ENCODE measurements at regions not wholly inside any gene's neighbourhood (a gene's known extent, or its start where the extent isn't known, plus 50 kb on each side); places are given as distances from the start of the nearest gene placed in this dataset.

GRCh38 chr5:111975133-111975532 is 218.1 kb upstream of the NREP start:
- H3K27me3 ChIP-seq (ENCODE audit: low read depth), result no peaks in the 10 kb centered on the region
- no peaks in the 10 kb centered on the region for H3K9me3 ChIP-seq (replicated peaks)
- H3K4me3 ChIP-seq, result no peak overlapping the region
- peaks cover 6% of the 10 kb centered on the region for H3K4me1 ChIP-seq
- TF ChIP-seq CTCF (IDR thresholded peaks at IDR 0.05; ENCODE audit: borderline replicate concordance), result no peak
- no peaks in the 10 kb centered on the region for H3K36me3 ChIP-seq
- no peak overlapping the region for H3K27ac ChIP-seq (replicated peaks)
- intact Hi-C loops (cut with micrococcal nuclease), result no loop called here
- no peak for DNase-seq

- no peaks in the 10 kb centered on the region for H3K9me3 ChIP-seq (replicated peaks)
- TF ChIP-seq CTCF (IDR thresholded peaks at IDR 0.05; ENCODE audit: borderline replicate concordance), result no peak
- peaks cover 6% of the 10 kb centered on the region for H3K4me1 ChIP-seq
- intact Hi-C loops (cut with micrococcal nuclease), result no loop called here
- no peak overlapping the region for H3K27ac ChIP-seq (replicated peaks)
- H3K4me3 ChIP-seq, result no peak overlapping the region
- DNase-seq, result no peak
- no peaks in the 10 kb centered on the region for H3K36me3 ChIP-seq
- H3K27me3 ChIP-seq (ENCODE audit: low read depth), result no peaks in the 10 kb centered on the region
These were observed 217.0 kb upstream of the NREP start for GRCh38 chr5:111973961-111974360.

- H3K4me3 ChIP-seq, result no peak overlapping the region
- H3K27ac ChIP-seq (replicated peaks), result no peak overlapping the region
- H3K9me3 ChIP-seq (replicated peaks), result no peaks in the 10 kb centered on the region
- H3K4me1 ChIP-seq, result peaks cover 11% of the 10 kb centered on the region
- no peak for DNase-seq
- no peaks in the 10 kb centered on the region for H3K36me3 ChIP-seq
- intact Hi-C loops (cut with micrococcal nuclease), result no loop called here
- no peak for TF ChIP-seq CTCF (IDR thresholded peaks at IDR 0.05; ENCODE audit: borderline replicate concordance)
- no peaks in the 10 kb centered on the region for H3K27me3 ChIP-seq (ENCODE audit: low read depth)
These were observed 215.6 kb upstream of the NREP start for GRCh38 chr5:111972548-111972947.

GRCh38 chr5:111972080-111972479 is 215.1 kb upstream of the NREP start:
- Histone ChIP-seq H3K4me1 (peaks cover 11% of the 10 kb centered on the region), H3K9me3 (replicated peaks) (no peaks in the 10 kb centered on the region), H3K4me3 (no peak overlapping the region), H3K27ac (replicated peaks) (no peak overlapping the region), H3K36me3 (no peaks in the 10 kb centered on the region), H3K27me3 (ENCODE audit: low read depth) (no peaks in the 10 kb centered on the region)
- TF ChIP-seq CTCF (IDR thresholded peaks at IDR 0.05; ENCODE audit: borderline replicate concordance), result no peak
- intact Hi-C loops (cut with micrococcal nuclease), result no loop called here
- DNase-seq, result no peak

GRCh38 chr5:111968459-111968858 is 211.5 kb upstream of the NREP start:
- no peak overlapping the region for H3K27ac ChIP-seq (replicated peaks)
- no peaks in the 10 kb centered on the region for H3K36me3 ChIP-seq
- no peak overlapping the region for H3K4me3 ChIP-seq
- no peak for TF ChIP-seq CTCF (IDR thresholded peaks at IDR 0.05; ENCODE audit: borderline replicate concordance)
- peaks cover 4% of the 10 kb centered on the region for H3K4me1 ChIP-seq
- H3K27me3 ChIP-seq (ENCODE audit: low read depth), result no peaks in the 10 kb centered on the region
- intact Hi-C loops (cut with micrococcal nuclease), result no loop called here
- H3K9me3 ChIP-seq (replicated peaks), result no peaks in the 10 kb centered on the region
- DNase-seq, result no peak

GRCh38 chr5:111967463-111967862 is 210.5 kb upstream of the NREP start:
- Histone ChIP-seq H3K36me3 (no peaks in the 10 kb centered on the region), H3K4me3 (no peak overlapping the region), H3K27me3 (ENCODE audit: low read depth) (no peaks in the 10 kb centered on the region), H3K9me3 (replicated peaks) (no peaks in the 10 kb centered on the region), H3K4me1 (peaks cover 4% of the 10 kb centered on the region), H3K27ac (replicated peaks) (no peak overlapping the region)
- intact Hi-C loops (cut with micrococcal nuclease), result no loop called here
- DNase-seq, result no peak
- no peak for TF ChIP-seq CTCF (IDR thresholded peaks at IDR 0.05; ENCODE audit: borderline replicate concordance)

All from left ventricle myocardium inferior (tissue), 1 donor.